Ascending aorta (tissue), 2 donors: ENCODE measurements at regions not wholly inside any gene's neighbourhood (a gene's known extent, or its start where the extent isn't known, plus 50 kb on each side); places are given as distances from the start of the nearest gene placed in this dataset.

Source experiments
- DNase-seq, 2 donors: peaks; one replicate each; pipeline ENCODE4 v3.0.0-alpha.2; 2019; ENCODE audit warnings: low spot score in 2 of 2
- H3K27ac ChIP-seq, 2 donors: fragments of 200-600 bp; sonication (generic); one replicate each; pipeline ENCODE4 v1.5.1; 2016 to 2017; ENCODE audit warnings: mild to moderate bottlenecking in 1 of 2
- H3K27me3 ChIP-seq: fragments of 200-600 bp; sonication (generic); one replicate; pipeline ENCODE4 v1.5.1; 2017
- H3K36me3 ChIP-seq, 2 donors: fragments of 200-600 bp; sonication (generic); one replicate each; pipeline ENCODE4 v1.5.1; 2016
- H3K4me1 ChIP-seq, 2 donors: fragments of 200-600 bp; sonication (generic); one replicate each; pipeline ENCODE4 v1.5.1; 2016 to 2017; ENCODE audit warnings: mild to moderate bottlenecking in 1 of 2
- H3K4me3 ChIP-seq, 2 donors: fragments of 200-600 bp; sonication (generic); one replicate each; pipeline ENCODE4 v1.5.1; 2016 to 2017; ENCODE audit warnings: mild to moderate bottlenecking in 1 of 2
- H3K9me3 ChIP-seq, 2 donors: fragments of 200-600 bp; sonication (generic); one replicate each; pipeline ENCODE4 v1.5.1; 2016
- CTCF ChIP-seq, 3 experiments: fragments of 200-600 bp in 2 of 3; fragments of 450-650 bp in 1 of 3; sonication (generic) in 2 of 3; IDR thresholded peaks; one replicate each; pipeline ENCODE4 v1.5.1; 2016 to 2019; ENCODE audit warnings: antibody characterized with exemption in 3 of 3, mild to moderate bottlenecking in 1 of 3, moderate library complexity in 1 of 3
- intact Hi-C: fragments of 100-400 bp; cut with DNase I; formaldehyde crosslinking; loops from one replicate; pipeline ENCODE4 v1.15.1; 2023

GRCh38 chr3:6510713-6511112, 350.2 kb upstream of the GRM7 start:
- H3K36me3 ChIP-seq, result no peaks in the 10 kb centered on the region
- intact Hi-C loops, result no loop called here
- no peak for TF ChIP-seq CTCF (IDR thresholded peaks at IDR 0.05)
- no peak for DNase-seq
- no peak overlapping the region for H3K4me3 ChIP-seq
- H3K27me3 ChIP-seq, result no peaks in the 10 kb centered on the region
- no peak overlapping the region for H3K27ac ChIP-seq
- no peaks in the 10 kb centered on the region for H3K9me3 ChIP-seq
- H3K4me1 ChIP-seq, result no peaks in the 10 kb centered on the region

DNA sequence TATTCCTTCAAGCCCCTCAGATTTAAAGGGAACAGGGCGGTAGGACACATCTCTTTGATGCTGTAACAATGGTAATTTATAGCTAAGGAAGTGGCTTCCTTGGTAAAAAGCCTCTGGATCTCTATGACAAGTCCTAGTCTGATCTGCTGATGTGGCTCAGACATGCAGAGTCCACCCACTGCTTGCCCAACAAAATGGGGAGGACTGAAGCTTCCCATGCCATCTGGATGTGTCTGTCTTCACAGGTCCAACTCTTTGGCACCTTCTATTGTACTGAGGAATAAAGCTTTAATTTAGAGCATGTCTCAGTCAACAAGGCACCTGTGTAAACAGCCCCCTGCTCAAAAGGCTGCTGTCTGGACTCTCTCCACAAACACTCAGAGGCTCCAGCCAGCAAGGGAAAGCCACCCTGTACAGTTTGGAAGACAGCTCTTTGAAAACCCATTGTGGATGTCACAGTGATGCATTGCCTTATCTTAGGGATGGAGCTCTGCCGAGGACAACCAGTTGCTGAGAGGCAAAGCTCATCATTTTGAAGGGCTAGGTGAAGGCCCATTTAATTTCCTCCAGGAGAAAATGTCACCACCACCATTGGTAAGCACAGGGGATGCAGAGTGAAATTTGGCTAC, 348.6 kb upstream of the GRM7 start:
- no peak for DNase-seq
- Histone ChIP-seq H3K4me3 (no peak overlapping the region), H3K36me3 (no peaks in the 10 kb centered on the region), H3K27ac (no peak overlapping the region), H3K4me1 (no peaks in the 10 kb centered on the region), H3K27me3 (no peaks in the 10 kb centered on the region), H3K9me3 (no peaks in the 10 kb centered on the region)
- intact Hi-C loops, result no loop called here
- TF ChIP-seq CTCF (IDR thresholded peaks at IDR 0.05), result no peak

DNA sequence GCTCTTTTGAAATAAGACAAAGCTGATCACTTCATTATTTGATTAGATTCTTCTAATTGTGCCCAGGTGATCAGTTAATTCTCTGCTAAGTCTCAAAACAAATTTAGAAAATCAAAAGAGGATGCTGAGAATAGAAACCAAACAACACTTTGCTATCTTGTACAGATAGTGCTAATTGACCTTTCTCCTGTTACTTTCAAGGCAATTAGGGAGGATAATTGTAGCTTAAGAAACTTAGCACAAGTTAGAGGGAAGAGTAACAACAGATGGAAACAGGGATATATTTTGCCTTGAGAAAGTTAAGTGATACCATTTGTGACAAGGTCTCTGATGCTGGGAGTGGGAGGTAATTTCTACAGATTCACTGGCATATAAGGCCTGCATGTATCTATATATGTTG, 344.8 kb upstream of the GRM7 start:
- intact Hi-C loops, result no loop called here
- TF ChIP-seq CTCF (IDR thresholded peaks at IDR 0.05), result no peak
- H3K4me1 ChIP-seq, result no peaks in the 10 kb centered on the region
- H3K27me3 ChIP-seq, result no peaks in the 10 kb centered on the region
- no peak overlapping the region for H3K4me3 ChIP-seq
- no peak for DNase-seq
- no peaks in the 10 kb centered on the region for H3K36me3 ChIP-seq
- H3K9me3 ChIP-seq, result no peaks in the 10 kb centered on the region
- H3K27ac ChIP-seq, result no peak overlapping the region

GRCh38 chr3:6516694-6517093, 344.2 kb upstream of the GRM7 start:
- H3K27me3 ChIP-seq, result no peaks in the 10 kb centered on the region
- no peaks in the 10 kb centered on the region for H3K9me3 ChIP-seq
- no peak for TF ChIP-seq CTCF (IDR thresholded peaks at IDR 0.05)
- H3K36me3 ChIP-seq, result no peaks in the 10 kb centered on the region
- DNase-seq, result no peak
- H3K27ac ChIP-seq, result no peak overlapping the region
- intact Hi-C loops, result no loop called here
- no peak overlapping the region for H3K4me3 ChIP-seq
- no peaks in the 10 kb centered on the region for H3K4me1 ChIP-seq

GRCh38 chr3:6518709-6519345, 342.1 kb upstream of the GRM7 start:
- no peak overlapping the region for H3K27ac ChIP-seq
- no peaks in the 10 kb centered on the region for H3K9me3 ChIP-seq
- no peak for TF ChIP-seq CTCF (IDR thresholded peaks at IDR 0.05)
- H3K36me3 ChIP-seq, result no peaks in the 10 kb centered on the region
- H3K4me3 ChIP-seq, result no peak overlapping the region
- DNase-seq, result no peak
- intact Hi-C loops, result no loop called here
- H3K4me1 ChIP-seq, result no peaks in the 10 kb centered on the region
- no peaks in the 10 kb centered on the region for H3K27me3 ChIP-seq
